ENCODE measurements at regions not wholly inside any gene's neighbourhood (a gene's known extent, or its start where the extent isn't known, plus 50 kb on each side); places are given as distances from the start of the nearest gene placed in this dataset.
"Not testable (repeated sequence)": the region's sequence is repeated elsewhere in the genome, so short reads cannot be mapped to it uniquely, and the experiment has no call there.

DNA sequence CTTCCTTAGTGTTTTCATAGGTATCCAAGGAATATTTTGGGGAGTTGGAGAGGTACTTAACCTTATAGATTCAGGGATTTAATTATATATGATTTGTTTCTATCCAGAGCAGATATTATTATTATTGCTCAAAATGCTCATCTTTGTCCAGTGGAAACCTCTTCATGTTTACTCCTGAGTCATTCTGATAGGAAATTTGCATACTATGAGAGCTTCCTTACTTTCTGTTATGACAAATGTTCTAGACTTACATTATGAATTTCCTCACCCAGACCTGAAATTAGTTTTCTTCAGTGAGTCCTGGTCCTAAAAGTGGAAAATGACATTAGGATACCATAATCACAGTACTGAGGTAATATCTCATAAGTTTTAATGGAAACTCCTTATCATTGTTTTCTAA, 57.5 kb upstream of the PLPPR5 start:
- Histone ChIP-seq H3K36me3 (no peaks in the 10 kb centered on the region), H3K4me1 (no peaks in the 10 kb centered on the region), H3K27ac (no peak overlapping the region), H3K27me3 (no peaks in the 10 kb centered on the region), H3K9me3 (no peaks in the 10 kb centered on the region), H3K4me3 (no peak overlapping the region)
- TF ChIP-seq POLR2A (IDR thresholded peaks at IDR 0.05), result no peak
- TF ChIP-seq, protein P1, sequence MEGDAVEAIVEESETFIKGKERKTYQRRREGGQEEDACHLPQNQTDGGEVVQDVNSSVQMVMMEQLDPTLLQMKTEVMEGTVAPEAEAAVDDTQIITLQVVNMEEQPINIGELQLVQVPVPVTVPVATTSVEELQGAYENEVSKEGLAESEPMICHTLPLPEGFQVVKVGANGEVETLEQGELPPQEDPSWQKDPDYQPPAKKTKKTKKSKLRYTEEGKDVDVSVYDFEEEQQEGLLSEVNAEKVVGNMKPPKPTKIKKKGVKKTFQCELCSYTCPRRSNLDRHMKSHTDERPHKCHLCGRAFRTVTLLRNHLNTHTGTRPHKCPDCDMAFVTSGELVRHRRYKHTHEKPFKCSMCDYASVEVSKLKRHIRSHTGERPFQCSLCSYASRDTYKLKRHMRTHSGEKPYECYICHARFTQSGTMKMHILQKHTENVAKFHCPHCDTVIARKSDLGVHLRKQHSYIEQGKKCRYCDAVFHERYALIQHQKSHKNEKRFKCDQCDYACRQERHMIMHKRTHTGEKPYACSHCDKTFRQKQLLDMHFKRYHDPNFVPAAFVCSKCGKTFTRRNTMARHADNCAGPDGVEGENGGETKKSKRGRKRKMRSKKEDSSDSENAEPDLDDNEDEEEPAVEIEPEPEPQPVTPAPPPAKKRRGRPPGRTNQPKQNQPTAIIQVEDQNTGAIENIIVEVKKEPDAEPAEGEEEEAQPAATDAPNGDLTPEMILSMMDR (IDR thresholded peaks at IDR 0.05), result no peak
- intact Hi-C loops (cut with DNase I), result no loop called here
- DNase-seq, result no peak

DNA sequence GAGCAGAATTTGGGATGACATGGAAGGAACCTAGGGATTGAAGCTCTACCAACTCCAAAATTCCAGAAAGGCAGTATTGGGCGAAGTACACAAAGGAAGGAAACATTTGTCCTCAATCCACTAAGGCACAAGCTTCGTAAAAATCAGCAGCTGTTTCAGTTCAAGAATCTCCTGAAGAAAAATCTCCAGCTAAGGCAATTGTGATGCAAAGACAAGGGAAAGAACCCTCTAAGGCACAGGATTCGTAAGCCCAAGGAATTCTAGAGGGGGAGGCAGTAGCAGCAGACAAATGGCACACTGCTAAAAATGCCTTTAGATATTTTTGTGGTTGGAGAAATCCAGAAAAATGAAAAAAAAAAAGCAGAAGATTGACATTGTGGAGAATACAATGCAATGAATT, 64.5 kb upstream of the PLPPR5 start:
- no peak for TF ChIP-seq POLR2A (IDR thresholded peaks at IDR 0.05)
- TF ChIP-seq, protein P1 (IDR thresholded peaks at IDR 0.05), result no peak
- H3K27ac ChIP-seq, result no peak overlapping the region
- no peak for DNase-seq

DNA sequence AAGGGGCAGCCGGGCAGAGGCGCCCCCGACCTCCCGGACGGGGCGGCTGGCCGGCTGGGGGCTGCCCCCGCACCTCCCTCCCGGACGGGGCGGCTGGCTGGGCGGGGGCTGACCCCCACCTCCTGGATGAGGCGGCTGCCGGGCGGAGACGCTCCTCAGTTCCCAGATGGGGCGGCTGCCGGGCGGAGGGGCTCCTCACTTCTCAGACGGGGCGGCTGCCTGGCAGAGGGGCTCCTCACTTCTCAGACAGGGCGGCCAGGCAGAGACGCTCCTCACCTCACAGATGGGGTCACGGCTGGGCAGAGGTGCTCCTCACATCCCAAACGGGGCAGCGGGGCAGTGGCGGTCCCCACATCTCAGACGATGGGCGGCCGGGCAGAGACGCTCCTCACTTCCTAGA, 73.9 kb upstream of the PLPPR5 start:
- WGBS, 2 donors, result no CpG with 5 or more reads among the region's 31 CpGs
- DNase-seq; H3K27ac ChIP-seq; H3K4me1 ChIP-seq; intact Hi-C loops (cut with DNase I); H3K27me3 ChIP-seq; H3K4me3 ChIP-seq; H3K36me3 ChIP-seq; H3K9me3 ChIP-seq: not testable (repeated sequence)

More for the DNA sequence above, 64.5 kb upstream of the PLPPR5 start:
- 46 to 51% methylated on average over 3 of the region's 3 CpGs for WGBS, 2 donors
- Histone ChIP-seq H3K4me1 (no peaks in the 10 kb centered on the region), H3K27me3 (no peaks in the 10 kb centered on the region), H3K4me3 (no peak overlapping the region), H3K9me3 (no peaks in the 10 kb centered on the region), H3K36me3 (no peaks in the 10 kb centered on the region)
- intact Hi-C loops (cut with DNase I), result no loop called here

DNA sequence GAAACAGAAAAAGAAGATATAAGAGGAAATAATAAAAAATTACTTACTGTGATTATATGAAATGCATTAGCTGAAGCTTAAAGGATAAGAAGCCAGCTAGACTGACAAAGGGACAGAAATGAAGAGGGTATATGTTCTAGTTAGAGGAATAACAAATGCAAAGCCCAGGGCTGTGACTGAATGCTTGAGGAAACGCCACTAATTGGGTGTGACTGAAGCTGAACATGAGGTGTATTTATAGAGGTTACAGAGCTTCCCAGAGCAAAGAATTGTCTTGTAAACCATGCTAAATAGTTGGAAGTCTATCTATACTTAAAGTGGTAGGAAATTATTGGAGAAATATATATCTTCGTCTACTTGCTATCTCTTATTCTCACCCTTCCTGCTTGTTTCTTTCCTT, 77.7 kb upstream of the PLPPR5 start:
- no peak overlapping the region for H3K27ac ChIP-seq
- DNase-seq, result no peak
- H3K9me3 ChIP-seq, result peaks cover 0 to 3% (median 0%) of the 10 kb centered on the region in 3 donors
- intact Hi-C loops (cut with DNase I), result no loop called here
- 25 to 42% methylated on average over 2 of the region's 2 CpGs for WGBS, 2 donors
- no peaks in the 10 kb centered on the region for H3K36me3 ChIP-seq
- no peak for TF ChIP-seq POLR2A (IDR thresholded peaks at IDR 0.05)
- TF ChIP-seq, protein P1 (IDR thresholded peaks at IDR 0.05), result no peak
- H3K4me1 ChIP-seq, result no peaks in the 10 kb centered on the region
- H3K4me3 ChIP-seq, result no peak overlapping the region
- no peaks in the 10 kb centered on the region for H3K27me3 ChIP-seq

DNA sequence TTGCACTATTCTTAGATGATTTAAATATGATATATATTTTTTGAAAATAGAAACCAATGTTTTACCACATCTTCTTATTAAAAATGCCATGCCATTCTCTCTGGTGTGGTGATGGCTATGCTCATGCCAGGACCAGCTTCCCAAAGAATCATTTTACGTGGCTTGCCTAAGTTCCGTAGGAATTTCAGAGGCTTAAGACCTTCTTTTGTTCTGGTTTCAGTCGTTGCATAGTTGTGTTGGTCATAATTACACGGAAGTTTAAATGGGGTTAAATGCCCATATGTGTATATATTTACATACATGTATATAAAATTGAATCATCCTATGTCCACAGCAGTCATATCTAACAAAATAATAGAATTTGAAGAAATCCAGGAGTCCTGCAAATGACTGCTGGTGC, 78.7 kb upstream of the PLPPR5 start:
- TF ChIP-seq, protein P1 (IDR thresholded peaks at IDR 0.05), result no peak
- TF ChIP-seq POLR2A (IDR thresholded peaks at IDR 0.05), result no peak
- Histone ChIP-seq H3K27ac (no peak overlapping the region), H3K36me3 (no peaks in the 10 kb centered on the region), H3K4me3 (no peak overlapping the region), H3K9me3 (no peaks in the 10 kb centered on the region), H3K4me1 (no peaks in the 10 kb centered on the region), H3K27me3 (no peaks in the 10 kb centered on the region)
- no peak for DNase-seq
- 57 to 63% methylated on average over 4 of the region's 4 CpGs for WGBS, 2 donors
- intact Hi-C loops (cut with DNase I), result no loop called here

DNA sequence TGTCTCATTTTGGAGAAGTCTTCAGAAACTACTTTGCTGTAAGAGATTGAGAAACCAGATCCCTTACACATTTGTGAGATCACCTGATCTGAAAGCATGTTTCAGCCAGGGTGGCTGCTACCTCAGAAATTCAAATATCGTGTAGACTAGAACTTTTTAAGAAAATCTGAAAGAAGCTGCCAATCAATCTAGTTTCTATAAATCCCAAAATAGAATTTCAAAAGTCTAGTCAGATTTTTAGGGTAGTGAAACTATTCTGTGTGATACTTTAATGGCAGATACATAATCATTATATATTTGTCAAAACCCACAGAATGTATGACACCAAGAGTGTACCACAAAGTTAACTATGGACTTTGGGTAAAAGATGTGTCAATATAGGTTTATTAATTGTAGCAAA, 79.9 kb upstream of the PLPPR5 start:
- Histone ChIP-seq H3K27me3 (no peaks in the 10 kb centered on the region), H3K9me3 (no peaks in the 10 kb centered on the region), H3K27ac (no peak overlapping the region), H3K4me1 (no peaks in the 10 kb centered on the region), H3K36me3 (no peaks in the 10 kb centered on the region), H3K4me3 (no peak overlapping the region)
- TF ChIP-seq, protein P1 (IDR thresholded peaks at IDR 0.05), result no peak
- no peak for TF ChIP-seq POLR2A (IDR thresholded peaks at IDR 0.05)
- 61 to 92% methylated on average over 1 of the region's 1 CpG for WGBS, 2 donors
- no peak for DNase-seq
- intact Hi-C loops (cut with DNase I), result no loop called here

Data from esophagus squamous epithelium (tissue), 5 donors.